ENCODE measurements at regions not wholly inside any gene's neighbourhood (a gene's known extent, or its start where the extent isn't known, plus 50 kb on each side); places are given as distances from the start of the nearest gene placed in this dataset.
"Not testable (repeated sequence)": the region's sequence is repeated elsewhere in the genome, so short reads cannot be mapped to it uniquely, and the experiment has no call there.

DNA sequence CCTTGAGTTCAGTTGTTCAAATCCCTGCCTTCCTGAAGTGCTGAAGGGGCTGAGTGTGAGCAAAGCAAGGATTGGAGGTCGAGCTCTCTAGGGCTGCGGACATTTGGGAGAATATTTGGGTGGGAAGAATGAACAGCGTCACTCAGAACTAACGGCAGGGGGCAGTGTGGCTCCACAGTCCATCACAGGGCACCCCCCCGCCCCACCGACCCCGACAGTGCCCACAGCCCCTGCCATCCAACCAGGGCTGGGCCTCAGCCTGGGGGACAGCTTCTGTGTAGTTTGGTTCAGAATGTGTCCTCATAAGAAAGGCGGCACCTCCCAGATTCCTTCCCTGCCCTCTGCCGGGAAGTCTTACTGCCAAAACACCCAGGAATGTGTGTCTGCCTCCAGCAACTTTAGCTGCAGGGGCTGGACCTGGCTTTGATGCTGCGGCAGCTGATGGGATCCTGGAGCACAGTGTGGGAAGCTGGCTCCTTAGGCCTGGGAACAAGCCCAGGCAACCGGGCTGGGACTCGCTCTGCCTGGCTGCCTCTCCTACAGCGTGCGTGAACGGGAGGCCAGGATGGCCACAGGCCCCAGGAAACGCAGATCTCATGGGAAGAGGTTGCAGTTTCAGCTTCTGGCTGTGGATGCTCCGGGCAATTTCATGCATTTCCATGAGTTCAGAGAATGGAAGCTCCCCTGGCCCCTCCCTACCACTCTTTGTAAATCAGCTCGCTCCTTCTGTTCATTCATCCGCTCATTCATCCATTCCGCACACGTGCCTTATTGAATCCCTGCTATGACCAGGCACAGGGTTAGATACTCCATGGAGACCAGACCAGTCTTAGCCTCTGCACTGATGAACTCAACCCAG is 104.9 kb upstream of the TMPRSS2 start:
- no peak overlapping the region for H3K4me3 ChIP-seq
- TF ChIP-seq, protein P1, sequence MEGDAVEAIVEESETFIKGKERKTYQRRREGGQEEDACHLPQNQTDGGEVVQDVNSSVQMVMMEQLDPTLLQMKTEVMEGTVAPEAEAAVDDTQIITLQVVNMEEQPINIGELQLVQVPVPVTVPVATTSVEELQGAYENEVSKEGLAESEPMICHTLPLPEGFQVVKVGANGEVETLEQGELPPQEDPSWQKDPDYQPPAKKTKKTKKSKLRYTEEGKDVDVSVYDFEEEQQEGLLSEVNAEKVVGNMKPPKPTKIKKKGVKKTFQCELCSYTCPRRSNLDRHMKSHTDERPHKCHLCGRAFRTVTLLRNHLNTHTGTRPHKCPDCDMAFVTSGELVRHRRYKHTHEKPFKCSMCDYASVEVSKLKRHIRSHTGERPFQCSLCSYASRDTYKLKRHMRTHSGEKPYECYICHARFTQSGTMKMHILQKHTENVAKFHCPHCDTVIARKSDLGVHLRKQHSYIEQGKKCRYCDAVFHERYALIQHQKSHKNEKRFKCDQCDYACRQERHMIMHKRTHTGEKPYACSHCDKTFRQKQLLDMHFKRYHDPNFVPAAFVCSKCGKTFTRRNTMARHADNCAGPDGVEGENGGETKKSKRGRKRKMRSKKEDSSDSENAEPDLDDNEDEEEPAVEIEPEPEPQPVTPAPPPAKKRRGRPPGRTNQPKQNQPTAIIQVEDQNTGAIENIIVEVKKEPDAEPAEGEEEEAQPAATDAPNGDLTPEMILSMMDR (IDR thresholded peaks at IDR 0.05): peak; percentile 58 to 70 (median 65)
- no peak for TF ChIP-seq POLR2A (IDR thresholded peaks at IDR 0.05)
- DNase-seq: peak; percentile 54 to 77
- H3K27me3 ChIP-seq: no peaks in the 10 kb centered on the region
- no peaks in the 10 kb centered on the region for H3K9me3 ChIP-seq
- peak overlapping the region in 1 of 2 donors; percentile 58 for H3K27ac ChIP-seq
- intact Hi-C loops (cut with DNase I; ENCODE audit: low total_unique reads): loop anchor here (5.0 kb wide), 1 partner anchor 164 kb away; no protein-coding TSS in a partner anchor
- no peaks in the 10 kb centered on the region for H3K4me1 ChIP-seq
- H3K36me3 ChIP-seq: no peaks in the 10 kb centered on the region

DNA sequence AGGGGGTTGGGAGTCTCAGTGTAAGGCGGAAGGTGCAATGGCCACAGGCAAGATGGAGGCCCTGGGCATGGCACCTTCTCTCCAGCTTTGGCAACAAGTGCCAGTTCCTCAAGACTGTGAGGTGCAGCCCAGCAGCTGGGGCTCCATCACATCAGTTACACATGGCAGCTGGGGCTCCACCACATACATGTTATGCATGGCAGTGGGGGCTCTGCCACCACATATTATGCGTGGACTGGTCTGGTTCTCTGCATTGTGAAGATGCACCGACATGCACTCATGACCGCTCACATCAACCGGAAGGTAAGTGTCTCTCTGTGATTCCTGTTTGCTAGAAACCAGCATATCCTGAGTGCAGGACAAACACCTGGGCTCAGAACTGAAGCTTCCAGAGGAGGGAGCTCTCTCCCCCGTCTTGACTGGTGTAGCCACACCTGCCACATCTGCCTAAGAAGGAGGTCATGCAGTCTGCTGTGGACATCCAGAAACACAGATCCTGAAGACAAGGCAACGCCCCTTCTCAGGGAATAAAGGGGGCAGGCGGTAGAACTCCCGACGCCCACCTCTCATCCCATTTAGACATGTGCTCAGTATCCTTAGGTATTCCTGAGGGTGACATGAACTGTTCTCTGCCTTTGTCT is 104.1 kb upstream of the TMPRSS2 start:
- Histone ChIP-seq H3K9me3 (no peaks in the 10 kb centered on the region), H3K4me1 (no peaks in the 10 kb centered on the region), H3K36me3 (no peaks in the 10 kb centered on the region), H3K4me3 (no peak overlapping the region), H3K27me3 (no peaks in the 10 kb centered on the region), H3K27ac (peak overlapping the region in 1 of 2 donors; percentile 58)
- TF ChIP-seq POLR2A (IDR thresholded peaks at IDR 0.05): no peak
- TF ChIP-seq, protein P1 (IDR thresholded peaks at IDR 0.05): no peak
- no peak for DNase-seq
- intact Hi-C loops (cut with DNase I; ENCODE audit: low total_unique reads): loop anchor here (5.0 kb wide), 1 partner anchor 165 kb away; no protein-coding TSS in a partner anchor

DNA sequence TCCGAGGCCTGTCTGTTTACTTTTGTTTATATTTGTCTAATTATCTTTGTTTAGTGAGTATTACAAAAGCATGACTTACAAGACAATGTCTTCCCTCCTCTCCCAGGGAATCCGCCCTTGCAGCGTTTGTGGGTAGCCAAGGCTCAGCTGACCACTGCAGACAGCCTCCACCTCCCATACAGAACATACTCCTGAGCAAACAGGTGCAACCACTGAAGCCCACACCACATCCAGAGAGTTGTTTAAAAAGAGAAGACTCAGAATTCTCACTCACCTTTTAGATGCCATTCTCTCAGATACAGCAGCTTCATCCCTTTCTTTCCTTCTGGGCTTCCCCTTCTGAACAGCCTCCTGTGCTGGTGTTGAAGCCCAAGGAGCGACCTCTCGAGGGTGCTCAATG is 103.5 kb upstream of the TMPRSS2 start:
- H3K36me3 ChIP-seq: no peaks in the 10 kb centered on the region
- no peak for DNase-seq
- no peak overlapping the region for H3K27ac ChIP-seq
- TF ChIP-seq, protein P1 (IDR thresholded peaks at IDR 0.05): no peak
- no peaks in the 10 kb centered on the region for H3K4me1 ChIP-seq
- no peaks in the 10 kb centered on the region for H3K27me3 ChIP-seq
- intact Hi-C loops (cut with DNase I; ENCODE audit: low total_unique reads): loop anchor here (5.0 kb wide), 1 partner anchor 166 kb away; no protein-coding TSS in a partner anchor
- H3K9me3 ChIP-seq: no peaks in the 10 kb centered on the region
- no peak overlapping the region for H3K4me3 ChIP-seq

DNA sequence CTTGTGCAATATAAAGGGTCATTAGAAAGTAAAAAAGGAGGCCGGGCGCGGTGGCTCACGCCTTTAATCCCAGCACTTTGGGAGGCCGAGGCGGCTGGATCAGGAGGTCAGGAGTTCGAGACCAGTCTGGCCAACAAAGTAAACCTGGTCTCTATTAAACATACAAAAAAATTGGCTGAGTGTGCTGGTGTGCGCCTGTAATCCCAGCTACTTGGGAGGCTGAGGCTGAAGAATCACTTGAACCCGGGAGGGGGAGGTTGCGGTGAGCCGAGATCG is 102.8 kb upstream of the TMPRSS2 start:
- not testable (repeated sequence) for H3K27me3 ChIP-seq, H3K36me3 ChIP-seq, H3K4me3 ChIP-seq, DNase-seq, H3K4me1 ChIP-seq, H3K9me3 ChIP-seq, H3K27ac ChIP-seq
- intact Hi-C loops (cut with DNase I; ENCODE audit: low total_unique reads): loop anchor here (5.0 kb wide), 1 partner anchor 167 kb away; no protein-coding TSS in a partner anchor

DNA sequence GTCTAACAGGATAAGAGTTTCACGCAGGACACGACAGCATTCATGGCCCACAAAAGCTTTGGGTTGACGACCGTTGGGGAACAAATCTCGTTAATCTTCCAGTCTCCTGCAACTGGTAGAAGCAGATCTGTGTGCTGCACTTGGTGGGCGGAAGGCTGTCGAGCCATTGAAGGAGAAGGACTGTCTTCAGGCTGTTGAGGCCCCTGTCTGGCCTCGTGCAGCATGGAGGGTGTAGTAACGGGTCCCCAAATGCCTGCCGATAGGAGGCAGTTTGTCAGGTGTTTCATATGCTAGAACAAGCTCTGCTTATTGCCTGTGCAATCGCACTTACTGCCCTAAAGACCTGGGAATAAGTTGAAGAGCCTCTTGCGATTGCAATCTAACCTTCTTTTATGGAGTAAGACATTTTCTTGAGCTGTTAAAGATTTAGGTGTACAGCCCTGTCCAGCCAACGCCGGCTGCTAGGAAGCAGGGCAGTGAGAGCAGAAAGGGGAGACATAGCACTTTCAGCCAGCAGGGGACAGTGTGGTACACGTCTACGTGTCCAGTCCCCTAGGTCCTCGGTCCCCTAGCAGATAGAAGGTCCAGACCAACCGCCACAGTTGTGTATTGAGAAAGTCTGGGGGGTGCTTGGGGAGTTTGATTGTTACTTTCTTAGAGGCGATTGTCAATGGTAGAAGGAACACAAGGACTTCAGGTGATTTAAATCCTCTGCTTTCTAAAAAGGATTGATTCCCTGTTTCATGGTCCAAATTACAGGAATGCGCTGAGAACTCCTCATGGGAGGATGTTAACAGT is 102.3 kb upstream of the TMPRSS2 start:
- Histone ChIP-seq H3K9me3 (no peaks in the 10 kb centered on the region), H3K36me3 (no peaks in the 10 kb centered on the region), H3K27ac (no peak overlapping the region), H3K27me3 (no peaks in the 10 kb centered on the region), H3K4me3 (no peak overlapping the region), H3K4me1 (no peaks in the 10 kb centered on the region)
- no peak for TF ChIP-seq POLR2A (IDR thresholded peaks at IDR 0.05)
- TF ChIP-seq, protein P1 (IDR thresholded peaks at IDR 0.05): peak; percentile 18 to 52 (median 41)
- intact Hi-C loops (cut with DNase I; ENCODE audit: low total_unique reads): loop anchor here (5.0 kb wide), 1 partner anchor 167 kb away; no protein-coding TSS in a partner anchor
- no peak for DNase-seq

All from uterus (tissue), 3 donors.